Suppressor macrophage treated with lipopolysaccharide for 1 hour (primary cell): ENCODE measurements at regions not wholly inside any gene's neighbourhood (a gene's known extent, or its start where the extent isn't known, plus 50 kb on each side); places are given as distances from the start of the nearest gene placed in this dataset.

Source experiments
- DNase-seq, 3 donors: peaks; one replicate each; pipeline ENCODE4 v3.0.0-alpha.2; 2020 to 2022

DNA sequence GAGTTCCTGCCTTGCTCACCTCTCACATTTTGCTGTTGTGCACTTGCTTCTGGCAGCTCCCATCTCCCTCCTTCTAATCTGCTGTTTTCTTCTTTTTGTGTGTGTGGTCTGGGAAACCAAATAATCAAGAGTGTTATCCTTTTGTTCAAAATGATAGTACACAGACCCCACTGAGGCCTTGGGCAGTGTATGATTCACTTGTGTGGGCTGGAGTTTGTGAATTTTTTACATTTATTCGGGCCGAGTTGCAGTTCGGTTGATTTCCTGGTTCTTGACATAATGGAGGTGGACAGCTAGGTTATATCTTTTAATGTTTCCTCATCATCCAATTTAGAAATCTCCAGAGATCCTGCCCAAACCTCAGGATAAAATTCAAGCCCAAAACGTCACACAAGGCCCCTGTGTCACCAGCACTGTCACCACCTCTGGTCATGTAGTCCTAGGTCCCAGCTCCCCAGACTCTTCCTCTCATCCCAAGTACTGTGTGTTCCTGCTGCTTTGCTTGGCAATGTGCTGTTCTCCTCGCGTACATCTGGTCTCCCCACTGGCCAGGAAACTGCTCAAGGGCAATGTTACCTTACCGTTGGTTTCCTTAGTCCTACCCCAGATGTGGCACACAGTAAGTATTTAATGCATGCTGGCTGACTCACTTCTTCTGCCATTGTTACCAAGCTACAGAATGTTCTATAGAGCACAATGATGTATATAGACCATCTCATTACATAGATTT lies 55.7 kb upstream of the PHACTR2 start:
- DNase-seq: no peak

- no peak for DNase-seq
Observed at GRCh38 chr6:143621159-143621873, 56.4 kb upstream of the PHACTR2 start.

DNA sequence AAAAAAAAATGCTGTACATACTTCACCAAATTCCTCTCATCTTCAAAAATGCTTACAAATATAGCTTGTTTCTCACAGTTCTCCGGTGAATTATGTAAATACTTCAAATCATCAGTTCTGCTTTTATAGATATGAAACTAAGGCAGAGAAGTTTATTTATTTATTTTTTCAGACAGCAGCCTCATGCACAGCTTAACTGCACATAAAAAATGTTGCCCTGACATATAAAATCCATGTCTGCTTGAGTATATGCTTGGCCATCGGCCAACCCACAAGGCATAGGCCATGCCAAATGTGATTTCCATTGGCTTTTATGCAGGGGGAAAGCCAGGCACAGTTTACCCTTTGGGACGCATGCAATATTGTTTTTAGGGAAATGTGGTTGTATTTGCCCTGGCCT lies 57.3 kb upstream of the PHACTR2 start:
- DNase-seq: peak in 2 of 3 donors; percentile 33 to 34

- DNase-seq: no peak
Observed at GRCh38 chr6:143619824-143620401, 57.9 kb upstream of the PHACTR2 start.

DNA sequence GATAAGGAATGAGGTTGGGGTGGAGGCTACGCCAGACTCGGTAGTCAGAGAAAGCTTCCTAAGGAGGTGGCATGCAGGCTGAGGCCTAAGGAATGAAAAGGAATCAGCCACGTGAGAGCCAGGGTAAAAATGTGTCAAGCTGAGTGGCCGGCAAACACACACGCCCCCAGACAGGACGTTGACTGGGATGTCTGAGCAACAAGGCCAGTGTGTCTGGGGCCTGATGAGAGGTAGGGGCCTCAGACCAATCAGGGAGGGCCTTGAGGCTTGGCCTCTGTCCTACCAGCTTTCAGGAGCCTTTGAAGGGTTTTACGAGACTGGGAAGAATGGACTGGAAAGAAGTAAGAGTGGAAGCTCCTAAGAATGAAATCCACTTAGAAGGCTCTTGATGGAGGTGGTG lies 61.0 kb upstream of the PHACTR2 start:
- no peak for DNase-seq

GRCh38 chr6:143615785-143616184 lies 62.0 kb upstream of the PHACTR2 start:
- no peak for DNase-seq

GRCh38 chr6:143614235-143614634 lies 63.5 kb upstream of the PHACTR2 start:
- peak; percentile 20 to 66 (median 55) for DNase-seq

DNA sequence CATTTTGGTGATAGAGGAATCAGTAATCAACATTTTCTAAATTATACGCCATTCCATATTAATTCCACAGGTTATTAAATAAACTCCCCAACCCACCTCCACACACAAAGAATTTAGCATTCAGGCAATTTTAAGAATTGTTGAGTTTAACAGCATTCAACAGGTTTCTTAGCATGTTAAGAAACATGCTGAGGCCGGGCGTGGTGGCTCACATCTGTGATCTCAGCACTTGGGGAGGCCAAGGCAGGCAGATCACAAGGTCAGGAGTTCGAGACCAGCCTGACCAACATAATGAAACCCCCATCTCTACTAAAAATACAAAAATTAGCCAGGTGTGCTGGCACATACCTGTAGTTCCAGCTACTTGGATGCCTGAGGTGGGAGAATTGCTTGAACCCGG lies 64.0 kb upstream of the PHACTR2 start:
- no peak for DNase-seq

- DNase-seq: no peak
Observed at GRCh38 chr6:143612186-143612585, 65.6 kb upstream of the PHACTR2 start.

- DNase-seq: no peak
Observed at GRCh38 chr6:143611580-143611979, 66.2 kb upstream of the PHACTR2 start.

DNA sequence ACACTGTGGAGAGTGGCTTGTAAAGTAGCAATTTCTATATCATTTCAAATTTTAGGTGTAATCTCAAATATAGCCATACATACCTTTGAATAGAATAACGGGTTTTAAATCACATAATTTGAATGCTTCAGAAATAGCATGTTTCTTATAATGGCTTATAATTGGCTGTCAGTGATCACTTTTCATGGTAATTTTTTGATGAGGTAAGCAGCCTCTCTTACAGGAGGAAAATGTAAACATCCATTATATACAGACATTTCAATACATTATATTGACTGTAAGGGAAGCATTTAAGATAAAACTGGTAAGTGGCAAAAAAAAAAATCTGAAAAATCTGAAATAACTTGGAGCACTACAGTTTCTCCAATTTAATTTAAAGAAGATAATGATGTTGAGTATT lies 67.8 kb upstream of the PHACTR2 start:
- no peak for DNase-seq

- no peak for DNase-seq
Observed at GRCh38 chr6:143609501-143609900, 68.3 kb upstream of the PHACTR2 start.

DNA sequence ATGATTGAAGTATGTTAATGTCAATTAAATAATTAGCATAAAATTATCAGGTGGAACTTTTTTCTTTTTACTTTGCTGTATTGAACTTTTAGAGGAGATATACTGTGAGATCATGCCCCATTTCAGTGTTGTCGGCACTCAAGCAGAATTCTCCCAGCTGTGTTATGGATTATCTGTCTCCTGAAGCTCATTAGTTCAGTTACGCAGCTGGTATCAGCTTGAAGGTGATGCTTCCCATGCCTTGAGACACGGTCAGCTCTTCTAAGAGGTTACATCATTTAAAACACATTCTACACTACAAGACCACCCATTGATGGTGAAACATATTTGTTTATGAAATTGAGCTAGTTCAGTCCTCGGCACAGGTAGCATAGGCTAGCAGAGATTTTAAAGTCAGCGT lies 68.9 kb upstream of the PHACTR2 start:
- no peak for DNase-seq

GRCh38 chr6:143607974-143608373 lies 69.8 kb upstream of the PHACTR2 start:
- peak in 1 of 3 donors; percentile 20 for DNase-seq

- DNase-seq: peak in 2 of 3 donors; percentile 24 to 47
Observed at GRCh38 chr6:143607168-143607567, 70.6 kb upstream of the PHACTR2 start.

- no peak for DNase-seq
Observed at GRCh38 chr6:143605906-143606521, 71.8 kb upstream of the PHACTR2 start.

GRCh38 chr6:143603455-143603854 lies 74.3 kb upstream of the PHACTR2 start:
- no peak for DNase-seq

GRCh38 chr6:143601504-143601903 lies 76.3 kb upstream of the PHACTR2 start:
- no peak for DNase-seq

- no peak for DNase-seq
Observed at GRCh38 chr6:143600821-143601220, 76.9 kb upstream of the PHACTR2 start.

- peak; percentile 73 to 78 (median 75) for DNase-seq
Observed at GRCh38 chr6:143598466-143599080, 79.2 kb upstream of the PHACTR2 start.

DNA sequence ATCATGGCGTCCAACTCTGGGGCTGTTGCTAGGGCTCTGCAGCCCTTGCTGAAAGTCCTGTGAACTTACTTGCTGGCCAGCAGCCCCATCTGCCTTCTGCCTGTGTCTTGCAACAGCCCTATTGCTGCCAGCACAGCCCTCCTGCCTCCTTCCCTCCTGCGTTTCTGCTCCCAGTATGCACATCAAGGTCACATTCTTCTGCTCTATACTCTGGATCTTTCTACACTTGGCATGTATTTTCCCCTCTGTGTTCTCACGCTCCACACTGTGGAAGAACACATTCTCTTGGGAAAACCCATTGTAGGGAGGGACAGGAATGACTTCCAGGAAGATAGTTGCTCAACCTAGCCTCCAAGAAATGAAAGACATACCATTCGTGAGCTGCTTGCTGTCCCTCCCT lies 80.9 kb upstream of the PHACTR2 start:
- DNase-seq: peak in 2 of 3 donors; percentile 23 to 58

DNA sequence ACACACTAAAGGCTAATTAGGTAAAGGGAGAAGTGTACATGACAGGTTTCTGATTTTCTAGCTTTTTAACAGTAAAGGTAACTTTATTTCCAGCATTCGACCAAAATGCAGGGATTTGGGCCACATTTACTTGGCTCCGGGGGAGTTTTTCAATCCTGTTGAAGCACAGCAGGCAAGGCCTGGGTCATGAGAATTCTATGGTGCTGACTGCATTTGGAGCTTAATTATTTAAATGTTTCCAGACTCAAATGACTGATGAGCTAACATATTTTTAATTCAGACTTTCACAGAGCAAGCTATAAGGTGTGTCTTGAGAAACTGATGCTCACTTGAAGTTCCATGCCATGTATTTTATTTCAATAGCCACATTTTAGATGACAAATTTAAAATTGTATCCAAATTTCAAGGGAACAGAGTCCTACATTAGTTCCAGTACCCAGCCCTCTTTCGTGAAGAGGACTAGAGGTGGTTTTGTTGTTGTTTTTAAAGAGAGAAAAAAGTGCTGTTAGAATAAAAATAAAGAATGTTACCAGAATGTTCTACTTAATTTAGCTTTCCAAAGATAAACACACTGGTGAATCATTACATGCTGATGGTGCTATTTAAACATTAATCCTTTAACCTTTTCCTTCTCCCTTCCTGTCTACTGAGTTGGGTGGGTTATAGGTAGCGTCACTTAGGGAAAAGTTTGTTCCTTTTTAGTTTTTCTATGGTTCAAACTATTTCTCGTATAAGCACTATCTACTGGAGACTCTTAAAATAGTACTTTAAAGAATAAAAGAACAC lies 82.3 kb upstream of the PHACTR2 start:
- DNase-seq: no peak
